Activated T-helper 17 cell treated with anti-CD3 and anti-CD28 coated beads, Interleukin-2, amount 50 U/mL, for 72 hours (primary cell): ENCODE measurements at regions not wholly inside any gene's neighbourhood (a gene's known extent, or its start where the extent isn't known, plus 50 kb on each side); places are given as distances from the start of the nearest gene placed in this dataset.

Experiments
- ATAC-seq: fragments of 150-1000 bp; cut with Tn5 transposase; replicated peaks from 2 replicates; pipeline ENCODE4 v1.10.0; 2021; ENCODE audit warnings: mild to moderate bottlenecking, moderate library complexity
- H3K27ac Mint-ChIP-seq: one replicate; pipeline ENCODE4 v1.8.0; 2022; ENCODE audit warnings: mixed read lengths
- H3K27me3 Mint-ChIP-seq: one replicate; pipeline ENCODE4 v1.8.0; 2022; ENCODE audit warnings: mixed read lengths
- H3K36me3 Mint-ChIP-seq: one replicate; pipeline ENCODE4 v1.8.0; 2022; ENCODE audit warnings: low read depth, mild to moderate bottlenecking, mixed read lengths
- H3K4me1 Mint-ChIP-seq: one replicate; pipeline ENCODE4 v1.8.0; 2022; ENCODE audit warnings: mixed read lengths
- H3K4me3 Mint-ChIP-seq: one replicate; pipeline ENCODE4 v1.8.0; 2022; ENCODE audit warnings: mild to moderate bottlenecking, mixed read lengths
- H3K9me3 Mint-ChIP-seq: one replicate; pipeline ENCODE4 v1.8.0; 2022; ENCODE audit warnings: mixed read lengths

DNA sequence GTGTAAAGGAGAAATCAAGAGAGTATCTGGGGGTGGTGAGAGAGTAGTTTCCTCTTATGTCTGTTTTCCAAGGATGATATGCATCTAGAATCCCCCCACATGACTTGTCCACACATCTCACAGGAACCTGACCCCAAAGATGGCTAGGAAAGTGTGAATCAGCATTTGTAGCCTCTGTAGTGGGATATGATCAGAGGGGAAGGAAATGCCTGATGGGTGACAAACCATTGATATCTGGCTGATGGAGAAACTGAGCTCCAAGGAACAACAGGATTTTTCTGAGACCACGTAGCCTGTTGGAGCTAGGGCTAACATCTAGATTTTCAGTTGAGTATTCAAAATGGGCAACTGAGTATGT is 369.4 kb downstream of the DDX10 start:
- Mint-ChIP-seq H3K36me3 (no peaks in the 10 kb centered on the region), H3K4me3 (no peak overlapping the region), H3K27me3 (peaks cover 10% of the 10 kb centered on the region), H3K4me1 (no peaks in the 10 kb centered on the region), H3K27ac (no peak overlapping the region), H3K9me3 (no peaks in the 10 kb centered on the region)
- ATAC-seq: no peak

DNA sequence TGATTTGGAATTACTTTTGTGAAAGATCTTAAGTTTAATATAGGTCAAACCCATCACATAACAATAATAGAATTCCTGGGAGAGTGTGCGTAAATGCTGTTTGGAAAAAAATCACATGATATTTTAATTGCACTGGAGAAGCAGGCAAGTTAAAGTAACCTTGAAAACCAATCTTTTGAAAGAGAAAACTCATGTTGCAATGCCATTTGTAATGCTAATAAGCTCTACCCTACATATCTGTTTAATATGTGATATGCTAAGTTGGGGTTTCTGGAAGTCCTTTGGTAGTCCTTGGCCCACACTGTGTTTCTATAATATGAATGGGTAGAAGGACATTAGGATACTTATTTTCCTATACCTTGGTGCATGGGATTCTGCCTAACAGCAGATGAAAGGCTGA is 370.4 kb downstream of the DDX10 start:
- peaks cover 10% of the 10 kb centered on the region for H3K27me3 Mint-ChIP-seq
- H3K4me1 Mint-ChIP-seq: no peaks in the 10 kb centered on the region
- ATAC-seq: no peak
- no peak overlapping the region for H3K4me3 Mint-ChIP-seq
- no peaks in the 10 kb centered on the region for H3K36me3 Mint-ChIP-seq
- no peaks in the 10 kb centered on the region for H3K9me3 Mint-ChIP-seq
- no peak overlapping the region for H3K27ac Mint-ChIP-seq

DNA sequence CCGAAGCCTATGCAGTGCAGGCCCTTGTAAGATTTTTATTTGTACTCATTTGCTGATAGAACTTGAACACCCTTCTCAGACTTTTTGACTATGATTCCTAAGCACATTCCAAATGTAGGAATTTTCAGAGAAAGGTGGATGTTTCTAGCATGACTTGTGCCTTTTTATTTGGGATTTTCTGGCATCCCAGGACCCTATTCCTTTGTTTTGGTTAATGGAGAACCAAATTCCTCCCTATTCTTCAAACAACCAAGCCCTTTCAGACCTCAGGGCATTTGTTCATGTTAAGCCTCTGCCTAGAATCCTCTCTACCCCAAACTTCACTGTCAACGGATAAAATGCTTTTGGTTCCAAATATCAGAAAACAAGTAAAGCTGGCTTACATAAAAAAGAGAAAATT is 371.1 kb downstream of the DDX10 start:
- H3K36me3 Mint-ChIP-seq: no peaks in the 10 kb centered on the region
- no peak for ATAC-seq
- peaks cover 6% of the 10 kb centered on the region for H3K27me3 Mint-ChIP-seq
- no peak overlapping the region for H3K4me3 Mint-ChIP-seq
- no peak overlapping the region for H3K27ac Mint-ChIP-seq
- H3K4me1 Mint-ChIP-seq: no peaks in the 10 kb centered on the region
- no peaks in the 10 kb centered on the region for H3K9me3 Mint-ChIP-seq

DNA sequence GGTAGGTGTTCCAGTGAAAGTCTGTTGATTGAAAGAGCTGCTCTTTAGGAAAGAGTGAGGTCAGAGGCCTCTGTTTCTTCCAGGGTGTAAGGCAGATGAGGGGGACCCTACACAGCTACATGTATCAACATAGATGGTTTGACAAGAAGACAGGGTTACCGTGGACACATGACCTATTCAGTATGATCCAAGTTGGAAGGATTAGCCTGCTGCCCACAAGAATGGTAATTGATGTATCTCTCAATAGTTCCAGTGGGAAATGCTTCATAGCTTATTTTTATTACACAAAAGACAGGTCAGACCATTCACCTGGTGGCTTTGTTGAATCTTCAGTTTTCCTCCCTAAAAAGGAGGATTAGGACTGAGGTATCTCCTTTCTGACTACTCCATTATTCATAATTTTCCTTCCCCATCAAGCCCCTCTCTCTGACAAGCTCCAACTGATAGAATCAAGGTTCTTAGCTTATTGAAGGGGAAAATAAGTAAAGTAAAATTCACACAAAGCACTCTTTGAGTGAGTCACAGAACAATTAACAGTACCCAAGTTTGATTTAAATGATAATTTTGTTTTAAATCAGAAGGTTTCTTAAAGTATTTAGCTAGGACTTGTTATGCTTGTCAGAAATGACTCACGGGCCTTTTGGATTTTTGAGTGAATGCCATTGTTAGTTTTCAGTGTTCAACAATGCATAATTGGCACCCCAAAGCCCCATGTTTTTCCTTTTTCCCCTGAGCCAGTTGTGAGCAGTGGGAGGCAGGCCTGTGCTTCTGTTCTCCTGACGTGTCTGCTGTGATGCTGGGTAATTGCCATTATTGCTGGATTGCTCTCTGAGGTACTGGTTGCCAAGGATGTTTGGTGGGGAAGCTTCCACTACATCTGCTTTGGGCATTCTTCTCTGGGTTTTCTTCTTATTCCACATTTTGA is 373.2 kb downstream of the DDX10 start:
- no peak for ATAC-seq
- Mint-ChIP-seq H3K4me1 (no peaks in the 10 kb centered on the region), H3K27me3 (peaks cover 5% of the 10 kb centered on the region), H3K4me3 (no peak overlapping the region), H3K27ac (no peak overlapping the region), H3K36me3 (no peaks in the 10 kb centered on the region), H3K9me3 (peaks cover 3% of the 10 kb centered on the region)

DNA sequence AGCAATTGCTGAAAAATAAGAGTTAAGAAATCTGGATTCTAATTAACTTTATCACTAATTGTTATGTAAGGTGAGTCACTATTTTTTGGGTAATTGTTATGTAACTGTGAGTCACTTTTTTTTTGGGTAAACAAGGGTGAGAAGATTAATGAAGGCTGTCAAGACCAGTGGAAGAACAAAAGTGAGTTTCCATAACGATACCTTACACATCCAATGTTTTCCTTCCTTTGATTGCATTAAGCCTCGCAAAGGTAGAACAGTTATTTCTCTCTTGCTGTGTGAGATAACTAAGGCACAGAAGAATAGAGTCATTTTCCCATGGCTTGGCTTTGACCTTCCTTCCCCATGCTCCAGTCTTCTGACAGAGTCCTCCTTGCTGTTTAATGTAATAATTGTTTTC is 374.7 kb downstream of the DDX10 start:
- Mint-ChIP-seq H3K9me3 (peaks cover 3% of the 10 kb centered on the region), H3K4me1 (no peaks in the 10 kb centered on the region), H3K27me3 (peaks cover 5% of the 10 kb centered on the region), H3K27ac (no peak overlapping the region), H3K36me3 (no peaks in the 10 kb centered on the region), H3K4me3 (no peak overlapping the region)
- ATAC-seq: no peak

DNA sequence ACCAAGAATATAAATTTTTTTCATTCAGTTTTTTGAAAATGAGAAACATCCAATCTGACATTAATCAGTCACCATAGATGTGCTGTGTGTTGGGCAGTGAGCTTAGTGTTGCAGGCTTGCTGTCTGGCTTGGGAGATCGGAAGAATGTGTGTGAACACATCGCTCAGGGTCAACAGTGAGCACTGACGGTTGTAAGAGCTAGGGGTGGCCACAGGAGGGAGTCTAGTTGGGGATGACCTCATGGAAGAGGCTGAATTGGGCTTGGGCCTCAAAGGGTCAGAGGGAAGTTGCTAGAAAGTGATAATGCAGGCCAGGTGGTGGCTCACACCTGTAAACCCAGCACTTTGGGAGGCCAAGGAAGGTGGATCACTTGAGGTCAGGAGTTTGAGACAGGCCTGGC is 375.4 kb downstream of the DDX10 start:
- no peak overlapping the region for H3K4me3 Mint-ChIP-seq
- H3K9me3 Mint-ChIP-seq: peaks cover 3% of the 10 kb centered on the region
- peaks cover 5% of the 10 kb centered on the region for H3K27me3 Mint-ChIP-seq
- H3K4me1 Mint-ChIP-seq: no peaks in the 10 kb centered on the region
- H3K36me3 Mint-ChIP-seq: no peaks in the 10 kb centered on the region
- H3K27ac Mint-ChIP-seq: no peak overlapping the region
- ATAC-seq: no peak

DNA sequence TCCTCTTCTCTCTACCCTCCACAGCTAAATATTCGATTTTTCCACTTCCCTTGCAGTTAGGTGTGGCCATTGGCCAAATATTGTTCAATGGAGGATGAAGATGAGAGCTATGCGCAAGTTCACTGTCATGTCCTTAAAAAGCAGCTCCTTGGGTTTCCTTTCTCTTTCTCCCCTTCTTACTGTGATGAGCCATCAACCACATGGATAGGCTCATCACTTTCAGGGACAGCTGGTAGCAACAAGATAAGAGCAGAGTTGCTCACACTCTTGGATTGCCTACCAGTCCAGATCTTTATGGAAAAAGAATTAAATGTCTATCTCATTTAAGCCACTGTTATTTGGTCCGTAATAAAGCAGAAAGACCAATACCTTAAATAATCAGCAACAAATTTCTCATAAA is 377.0 kb downstream of the DDX10 start:
- H3K9me3 Mint-ChIP-seq: peaks cover 7% of the 10 kb centered on the region
- H3K4me3 Mint-ChIP-seq: no peak overlapping the region
- no peak for ATAC-seq
- no peak overlapping the region for H3K27ac Mint-ChIP-seq
- no peaks in the 10 kb centered on the region for H3K4me1 Mint-ChIP-seq
- peaks cover 5% of the 10 kb centered on the region for H3K27me3 Mint-ChIP-seq
- H3K36me3 Mint-ChIP-seq: no peaks in the 10 kb centered on the region

DNA sequence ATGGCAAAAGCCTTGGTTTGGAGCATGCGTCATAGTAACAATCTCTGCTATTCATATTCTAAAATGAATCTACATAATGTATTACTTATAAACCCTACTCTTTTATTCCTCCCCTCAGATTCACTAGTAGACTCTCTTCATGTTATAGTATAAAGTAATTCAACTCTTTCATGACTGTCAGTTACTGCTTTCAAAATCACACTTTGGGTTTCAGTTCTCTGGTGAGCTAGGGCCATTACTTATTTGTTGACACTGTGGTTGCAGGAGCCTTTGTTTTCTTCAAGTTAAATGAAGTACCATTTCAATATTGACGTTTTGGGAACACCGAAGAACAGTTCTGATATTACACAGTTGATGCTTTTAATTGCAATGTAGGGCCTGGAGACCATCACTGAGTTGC is 378.4 kb downstream of the DDX10 start:
- Mint-ChIP-seq H3K27ac (no peak overlapping the region), H3K4me1 (no peaks in the 10 kb centered on the region), H3K36me3 (no peaks in the 10 kb centered on the region), H3K4me3 (no peak overlapping the region), H3K27me3 (no peaks in the 10 kb centered on the region), H3K9me3 (peaks cover 7% of the 10 kb centered on the region)
- ATAC-seq: no peak

DNA sequence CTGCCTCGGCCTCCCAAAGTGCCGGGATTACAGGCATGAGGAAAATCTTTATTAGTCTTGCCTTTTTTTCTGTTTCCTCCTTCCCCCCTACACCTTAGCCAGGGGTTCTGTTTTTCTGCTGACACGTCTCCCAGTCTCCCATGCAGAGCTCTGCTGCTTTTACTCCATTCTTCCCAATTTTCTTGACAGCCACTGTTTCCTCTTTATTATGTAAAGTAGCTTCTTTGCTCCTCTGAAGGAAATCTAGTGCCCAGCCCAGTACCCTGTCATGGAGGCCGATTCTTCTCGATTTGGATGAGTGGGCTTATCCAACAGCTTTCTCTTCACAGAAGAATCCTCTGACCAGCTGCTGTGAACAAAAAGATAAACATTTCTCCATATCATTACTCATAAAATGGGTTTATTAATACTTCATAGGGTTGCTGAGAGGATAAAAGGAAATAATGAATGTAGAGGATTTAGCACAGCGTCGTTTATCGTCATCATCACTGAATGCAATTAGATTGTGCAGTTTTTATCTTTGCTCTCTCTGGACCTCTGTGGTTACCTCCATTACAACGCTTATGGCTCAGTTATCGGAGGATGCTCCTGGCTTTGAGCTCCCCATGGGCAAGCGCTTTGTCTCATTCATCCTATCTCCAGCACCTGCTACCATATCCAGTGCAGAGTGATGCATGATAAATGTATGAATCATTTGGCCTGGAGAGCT is 375.6 kb upstream of the C11orf87 start:
- no peak overlapping the region for H3K27ac Mint-ChIP-seq
- no peaks in the 10 kb centered on the region for H3K4me1 Mint-ChIP-seq
- no peak overlapping the region for H3K4me3 Mint-ChIP-seq
- H3K27me3 Mint-ChIP-seq: no peaks in the 10 kb centered on the region
- peaks cover 7% of the 10 kb centered on the region for H3K9me3 Mint-ChIP-seq
- H3K36me3 Mint-ChIP-seq: no peaks in the 10 kb centered on the region
- no peak for ATAC-seq

DNA sequence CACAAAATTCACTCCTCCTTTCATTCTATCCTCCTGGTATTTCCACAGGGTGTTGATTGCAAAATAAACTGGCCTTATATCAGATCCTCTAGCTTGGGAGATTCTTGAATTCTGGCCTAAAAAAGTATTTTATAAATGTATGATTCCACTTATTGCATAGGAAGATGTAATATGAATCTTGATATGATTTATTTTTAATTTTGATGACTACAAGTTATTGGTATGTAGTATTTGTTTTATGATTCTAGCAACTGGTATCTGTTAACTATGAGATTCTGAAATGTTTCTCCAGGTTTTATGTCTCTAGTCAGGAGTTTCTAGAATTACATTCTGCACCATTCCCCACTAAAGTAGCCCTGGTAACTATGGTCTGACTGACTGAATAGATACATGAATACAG is 373.9 kb upstream of the C11orf87 start:
- no peak overlapping the region for H3K4me3 Mint-ChIP-seq

DNA sequence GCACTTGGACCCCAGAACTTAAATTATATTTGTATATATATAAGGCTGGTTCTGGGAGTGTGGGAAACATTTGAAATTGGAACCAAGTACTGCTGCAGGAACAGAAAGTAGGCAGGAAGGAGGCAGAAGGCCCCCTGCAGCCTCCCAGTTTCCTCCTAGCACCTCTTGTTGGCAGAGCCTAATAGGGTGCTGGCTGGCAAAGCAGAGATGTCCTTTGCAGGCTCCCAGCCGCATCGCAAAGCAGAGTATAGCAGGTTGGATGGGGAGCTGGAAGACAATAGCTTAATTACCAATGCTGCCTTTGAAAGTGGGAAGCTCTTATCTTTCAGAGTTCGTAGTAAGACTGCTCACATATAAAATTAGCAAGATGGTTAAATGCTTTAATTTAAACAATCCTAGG is 370.8 kb upstream of the C11orf87 start:
- H3K36me3 Mint-ChIP-seq: no peaks in the 10 kb centered on the region
- peaks cover 3% of the 10 kb centered on the region for H3K9me3 Mint-ChIP-seq
- H3K27me3 Mint-ChIP-seq: peaks cover 6% of the 10 kb centered on the region
- no peak overlapping the region for H3K4me3 Mint-ChIP-seq
- ATAC-seq: no peak
- H3K27ac Mint-ChIP-seq: no peak overlapping the region
- no peaks in the 10 kb centered on the region for H3K4me1 Mint-ChIP-seq

More for the DNA sequence above, 373.9 kb upstream of the C11orf87 start:
- Mint-ChIP-seq H3K9me3 (peaks cover 4% of the 10 kb centered on the region), H3K27ac (no peak overlapping the region), H3K36me3 (no peaks in the 10 kb centered on the region), H3K27me3 (no peaks in the 10 kb centered on the region), H3K4me1 (no peaks in the 10 kb centered on the region)
- ATAC-seq: no peak

DNA sequence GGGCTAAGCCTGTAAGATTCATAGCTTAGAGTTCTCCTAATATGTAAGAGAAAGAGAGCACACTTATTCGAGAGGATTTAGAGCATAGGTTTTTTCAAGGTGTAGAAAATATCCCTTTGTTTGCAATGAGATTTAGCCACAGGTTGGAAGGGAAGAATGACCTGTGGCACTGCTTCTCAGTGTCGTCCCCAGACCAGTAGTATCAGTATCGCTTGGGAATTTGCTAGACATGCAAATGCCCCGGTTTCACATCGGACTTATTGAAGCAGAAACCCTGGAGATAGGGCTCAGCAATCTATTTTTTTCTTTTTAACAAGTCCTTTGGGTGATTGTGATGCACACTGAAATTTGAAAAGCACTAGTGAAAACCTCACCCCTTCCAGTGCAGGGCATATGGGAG is 362.6 kb upstream of the C11orf87 start:
- no peak for ATAC-seq
- Mint-ChIP-seq H3K36me3 (no peaks in the 10 kb centered on the region), H3K27ac (no peak overlapping the region), H3K4me1 (no peaks in the 10 kb centered on the region), H3K9me3 (no peaks in the 10 kb centered on the region), H3K27me3 (peaks cover 15% of the 10 kb centered on the region), H3K4me3 (no peak overlapping the region)

DNA sequence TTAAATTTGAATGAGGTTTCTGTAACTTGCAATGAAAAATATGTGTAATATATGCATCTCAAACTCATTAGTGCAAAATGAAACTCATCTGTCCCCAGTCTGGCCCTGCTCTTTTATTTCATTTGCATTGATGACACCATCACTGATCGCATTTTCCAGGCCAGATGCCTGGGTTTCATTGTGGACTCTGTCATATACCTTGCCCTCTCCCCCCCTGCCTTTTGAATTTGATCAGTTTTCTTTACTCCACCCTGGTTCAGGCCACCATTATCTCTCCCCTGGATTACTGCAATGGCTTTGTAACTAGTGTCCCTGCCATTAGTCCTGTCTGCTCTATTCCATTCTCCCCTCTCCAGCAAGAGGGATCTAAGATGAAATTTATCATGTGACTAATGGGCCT is 360.6 kb upstream of the C11orf87 start:
- no peak overlapping the region for H3K27ac Mint-ChIP-seq
- H3K4me1 Mint-ChIP-seq: no peaks in the 10 kb centered on the region
- H3K9me3 Mint-ChIP-seq: peaks cover 9% of the 10 kb centered on the region
- no peaks in the 10 kb centered on the region for H3K36me3 Mint-ChIP-seq
- no peak for ATAC-seq
- H3K27me3 Mint-ChIP-seq: peaks cover 17% of the 10 kb centered on the region
- H3K4me3 Mint-ChIP-seq: no peak overlapping the region

DNA sequence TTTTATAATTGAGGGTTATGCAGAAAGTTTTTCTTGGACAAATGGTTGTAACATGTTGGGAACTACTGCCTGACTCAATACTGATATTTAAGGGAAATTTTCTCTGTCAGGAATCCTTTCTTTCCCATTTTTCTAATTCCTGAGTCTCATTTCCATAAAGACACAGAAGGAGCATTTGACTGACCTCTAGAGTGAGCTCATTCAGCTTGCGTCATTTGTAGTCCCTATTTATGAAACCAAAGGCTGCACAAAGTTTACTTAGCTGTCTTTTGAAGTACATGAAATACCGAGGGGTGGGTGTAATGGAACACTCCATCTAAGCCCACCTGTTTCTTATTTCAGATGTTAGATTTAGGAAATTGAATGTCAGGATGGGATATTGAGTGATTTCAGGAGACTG is 359.5 kb upstream of the C11orf87 start:
- Mint-ChIP-seq H3K9me3 (peaks cover 9% of the 10 kb centered on the region), H3K27me3 (peaks cover 17% of the 10 kb centered on the region), H3K4me1 (no peaks in the 10 kb centered on the region), H3K27ac (no peak overlapping the region), H3K36me3 (no peaks in the 10 kb centered on the region), H3K4me3 (no peak overlapping the region)
- ATAC-seq: no peak

DNA sequence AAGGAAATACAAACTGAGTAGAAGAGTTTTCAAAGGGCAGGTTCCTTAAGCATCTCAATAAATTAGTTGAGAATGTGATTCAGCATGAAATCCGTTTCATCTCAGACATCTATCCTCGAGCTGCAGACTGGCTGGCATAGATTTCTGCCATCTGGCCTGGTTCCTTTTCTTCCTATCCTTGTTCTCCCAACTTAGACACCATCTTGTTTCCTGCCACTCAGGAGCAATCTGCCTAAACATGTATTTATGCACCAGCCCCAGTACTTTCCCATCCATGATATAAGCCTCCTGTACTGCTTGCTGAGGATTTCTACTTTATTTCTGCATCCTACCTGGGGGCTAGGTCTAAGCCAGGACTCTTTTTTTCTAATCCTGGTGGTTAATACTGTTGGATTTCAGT is 359.1 kb upstream of the C11orf87 start:
- no peak overlapping the region for H3K4me3 Mint-ChIP-seq

More for the DNA sequence above, 359.1 kb upstream of the C11orf87 start:
- Mint-ChIP-seq H3K36me3 (no peaks in the 10 kb centered on the region), H3K4me1 (no peaks in the 10 kb centered on the region), H3K27ac (no peak overlapping the region), H3K9me3 (peaks cover 9% of the 10 kb centered on the region), H3K27me3 (peaks cover 17% of the 10 kb centered on the region)
- no peak for ATAC-seq
